PC-3 (cell line): ENCODE measurements at regions not wholly inside any gene's neighbourhood (a gene's known extent, or its start where the extent isn't known, plus 50 kb on each side); places are given as distances from the start of the nearest gene placed in this dataset.

Source experiments
- ATAC-seq: fragments of 200-7000 bp; cut with Tn5 transposase; 2 replicates; pipeline ENCODE4 v1.9.1; 2020; ENCODE audit warnings: mild to moderate bottlenecking, moderate library complexity
- BruUV-seq: library from RNA; stranded (reverse); fragments of 400-500 nt; replicated peaks from 2 replicates; lab custom pipeline; 2021; lab: Mats Ljungman, UMichigan
- CTCF ChIA-PET: fragments of 300-600 bp; sonication (Branson Sonifier 250); formaldehyde crosslinking; loops from one replicate; lab custom pipeline; 2022; ENCODE audit warnings: antibody characterized with exemption; lab: Charles Lee
- POLR2A ChIA-PET: fragments of 300-600 bp; sonication (Branson Sonifier 250); formaldehyde crosslinking; loops from one replicate; lab custom pipeline; 2022; ENCODE audit warnings: antibody characterized with exemption; ENCODE audit not compliant: unreplicated experiment; lab: Charles Lee
- DNase-seq: peaks from one replicate; pipeline ENCODE4 v3.0.0-alpha.2; 2015
- H2AFZ ChIP-seq: fragments of 300-600 bp; sonication (generic); 2 replicates; pipeline ENCODE4 v1.6.0; 2016; ENCODE audit warnings: antibody characterized with exemption, low read length
- H3F3A ChIP-seq: fragments of 300-600 bp; sonication (generic); one replicate; pipeline ENCODE4 v1.6.0; 2017; ENCODE audit warnings: antibody characterized with exemption, low read length, control low read depth, mild to moderate bottlenecking; ENCODE audit not compliant: unreplicated experiment
- H3K27ac ChIP-seq: fragments of 300-600 bp; sonication (generic); 2 replicates; pipeline ENCODE4 v1.5.1; 2016; ENCODE audit warnings: mild to moderate bottlenecking, low read length
- H3K27me3 ChIP-seq: fragments of 300-600 bp; sonication (generic); 2 replicates; pipeline ENCODE4 v1.6.1; 2016; ENCODE audit warnings: low read length, mixed read lengths
- H3K36me3 ChIP-seq: fragments of 300-600 bp; sonication (generic); 2 replicates; pipeline ENCODE4 v1.6.1; 2016; ENCODE audit warnings: low read depth, mixed run types, low read length, mixed read lengths
- H3K4me1 ChIP-seq: fragments of 300-600 bp; sonication (generic); 2 replicates; pipeline ENCODE4 v1.5.1; 2016; ENCODE audit warnings: low read length; ENCODE audit not compliant: insufficient read depth
- H3K4me2 ChIP-seq: fragments of 300-600 bp; sonication (generic); 2 replicates; pipeline ENCODE4 v1.6.0; 2016; ENCODE audit warnings: low read length
- H3K4me3 ChIP-seq: fragments of 300-600 bp; sonication (generic); 2 replicates; pipeline ENCODE4 v1.5.1; 2016; ENCODE audit warnings: mild to moderate bottlenecking, low read length, mixed read lengths
- H3K79me2 ChIP-seq: fragments of 300-600 bp; sonication (generic); 2 replicates; pipeline ENCODE4 v1.6.1; 2017; ENCODE audit warnings: low read length, mixed read lengths
- H3K9ac ChIP-seq: fragments of 300-600 bp; sonication (generic); 2 replicates; pipeline ENCODE4 v1.6.0; 2016; ENCODE audit warnings: mild to moderate bottlenecking, low read length
- H3K9me2 ChIP-seq: fragments of 300-600 bp; sonication (generic); replicated peaks from 2 replicates; pipeline ENCODE4 v1.6.1; 2016; ENCODE audit warnings: mixed run types, low read length, mixed read lengths
- H3K9me3 ChIP-seq: fragments of 300-600 bp; sonication (generic); 2 replicates; pipeline ENCODE4 v1.6.1; 2016; ENCODE audit warnings: low read length, mixed read lengths
- H4K20me1 ChIP-seq: fragments of 300-600 bp; sonication (generic); 2 replicates; pipeline ENCODE4 v1.6.1; 2016; ENCODE audit warnings: low read length, mixed read lengths
- CTCF ChIP-seq: fragments of 300-600 bp; sonication (generic); conservative IDR thresholded peaks from 2 replicates; pipeline ENCODE4 v1.5.1; 2017; ENCODE audit warnings: antibody characterized with exemption, low read depth, mild to moderate bottlenecking, low read length
- EZH2 ChIP-seq: fragments of 300-600 bp; sonication (generic); IDR thresholded peaks from one replicate; pipeline ENCODE4 v1.6.1; 2017; ENCODE audit warnings: antibody characterized with exemption, mild to moderate bottlenecking, low read length; ENCODE audit not compliant: unreplicated experiment
- EZH2phosphoT487 ChIP-seq: fragments of 300-600 bp; sonication (generic); IDR thresholded peaks from 2 replicates; pipeline ENCODE4 v1.6.1; 2018; ENCODE audit warnings: mild to moderate bottlenecking, antibody characterized with exemption, low read length, borderline replicate concordance
- intact Hi-C: fragments of 100-400 bp; cut with micrococcal nuclease; formaldehyde crosslinking; loops from 2 replicates; pipeline ENCODE4 v1.9.0; 2023

- Histone ChIP-seq H3F3A (no peaks in the 10 kb centered on the region), H4K20me1 (no peaks in the 10 kb centered on the region), H3K27me3 (no peaks in the 10 kb centered on the region), H2AFZ (no peak overlapping the region), H3K9ac (no peak overlapping the region), H3K79me2 (no peaks in the 10 kb centered on the region), H3K4me2 (no peak overlapping the region), H3K4me3 (no peak overlapping the region), H3K4me1 (no peaks in the 10 kb centered on the region), H3K9me2 (no peaks in the 10 kb centered on the region), H3K9me3 (no peaks in the 10 kb centered on the region), H3K36me3 (no peaks in the 10 kb centered on the region), H3K27ac (no peak overlapping the region)
- CTCF ChIA-PET: no interaction called here
- intact Hi-C loops: no loop called here
- ATAC-seq: no peak
- TF ChIP-seq EZH2 (no peak), CTCF (no peak), EZH2phosphoT487 (no peak)
- POLR2A ChIA-PET: no interaction called here
- BruUV-seq: no TSS peak
- no peak for DNase-seq
These were observed 171.3 kb upstream of the ID2 start for GRCh38 chr2:8510519-8510918.

- H3K4me3 ChIP-seq: no peak overlapping the region
- no peaks in the 10 kb centered on the region for H4K20me1 ChIP-seq
- BruUV-seq: no TSS peak
- H3K27ac ChIP-seq: no peak overlapping the region
- ATAC-seq (no peak), DNase-seq (peak; percentile 16)
- H3K9ac ChIP-seq: no peak overlapping the region
- H3K4me1 ChIP-seq: no peaks in the 10 kb centered on the region
- H3K9me2 ChIP-seq: no peaks in the 10 kb centered on the region
- no peak overlapping the region for H3K4me2 ChIP-seq
- TF ChIP-seq EZH2 (no peak), CTCF (no peak), EZH2phosphoT487 (no peak)
- H3K9me3 ChIP-seq: no peaks in the 10 kb centered on the region
- H3K36me3 ChIP-seq: no peaks in the 10 kb centered on the region
- ChIA-PET CTCF (no interaction called here), POLR2A (no interaction called here)
- no peaks in the 10 kb centered on the region for H3K27me3 ChIP-seq
- no peak overlapping the region for H2AFZ ChIP-seq
- intact Hi-C loops: no loop called here
- H3F3A ChIP-seq: no peaks in the 10 kb centered on the region
- H3K79me2 ChIP-seq: no peaks in the 10 kb centered on the region
These were observed 169.8 kb upstream of the ID2 start for GRCh38 chr2:8511868-8512612.

- Histone ChIP-seq H3K79me2 (no peaks in the 10 kb centered on the region), H3K36me3 (no peaks in the 10 kb centered on the region), H3K9ac (no peak overlapping the region), H3K27me3 (no peaks in the 10 kb centered on the region), H3K4me1 (no peaks in the 10 kb centered on the region), H2AFZ (no peak overlapping the region), H3K9me3 (no peaks in the 10 kb centered on the region), H3K4me2 (no peak overlapping the region), H3K4me3 (no peak overlapping the region), H4K20me1 (no peaks in the 10 kb centered on the region), H3K9me2 (no peaks in the 10 kb centered on the region), H3K27ac (no peak overlapping the region), H3F3A (no peaks in the 10 kb centered on the region)
- intact Hi-C loops: no loop called here
- no TSS peak for BruUV-seq
- no peak for TF ChIP-seq CTCF
- no peak for TF ChIP-seq EZH2phosphoT487
- TF ChIP-seq EZH2: no peak
- ATAC-seq (no peak), DNase-seq (no peak)
- ChIA-PET POLR2A (no interaction called here), CTCF (no interaction called here)
These were observed 168.1 kb upstream of the ID2 start for GRCh38 chr2:8513601-8514273.
